ENCODE measurements at regions not wholly inside any gene's neighbourhood (a gene's known extent, or its start where the extent isn't known, plus 50 kb on each side); places are given as distances from the start of the nearest gene placed in this dataset.

- no peak for DNase-seq (ENCODE audit: low spot score)
Observed at GRCh38 chr1:187443939-187444338, 615.2 kb downstream of the PLA2G4A start.

DNA sequence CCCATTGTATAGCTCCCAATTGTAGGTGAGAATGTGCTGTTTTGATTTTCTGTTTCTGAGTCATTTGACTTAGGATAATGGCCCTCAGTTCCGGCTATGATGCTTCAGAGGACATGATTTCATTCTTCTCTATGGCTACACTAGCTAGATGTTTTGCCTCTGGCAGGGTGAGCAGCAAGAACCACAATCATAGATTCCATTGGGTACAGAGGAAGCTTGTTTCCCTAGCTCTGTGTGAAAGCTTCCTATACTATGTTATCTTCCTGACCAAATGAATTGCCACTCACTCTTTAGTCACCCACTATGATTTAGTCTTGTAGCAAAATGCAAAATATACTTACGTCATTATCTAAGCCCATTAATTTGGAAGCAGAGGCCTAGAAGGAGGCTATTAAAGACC lies 616.3 kb downstream of the PLA2G4A start:
- no peak for DNase-seq (ENCODE audit: low spot score)

DNA sequence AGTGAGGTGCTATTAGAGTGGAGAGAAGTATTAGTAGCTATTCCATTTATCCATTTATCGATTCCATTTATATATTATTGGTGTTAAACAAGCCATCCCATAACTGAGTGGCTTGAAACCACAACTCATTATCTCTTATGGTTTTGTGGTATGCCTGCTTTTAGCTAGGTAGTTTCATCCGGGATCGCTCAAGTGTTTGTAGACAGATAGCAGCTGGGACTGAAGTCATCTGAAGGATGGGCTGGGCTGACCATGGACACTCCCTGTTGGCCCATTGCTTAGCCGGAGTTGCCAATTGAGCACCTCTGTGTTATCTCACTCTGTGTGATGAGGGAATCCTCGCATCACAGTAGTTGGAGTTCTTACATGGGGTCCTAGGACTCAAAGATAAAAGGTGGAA lies 622.5 kb downstream of the PLA2G4A start:
- DNase-seq (ENCODE audit: low spot score), result no peak

- no peak for DNase-seq (ENCODE audit: low spot score)
Observed at GRCh38 chr1:187454010-187454409, 625.3 kb downstream of the PLA2G4A start.

DNA sequence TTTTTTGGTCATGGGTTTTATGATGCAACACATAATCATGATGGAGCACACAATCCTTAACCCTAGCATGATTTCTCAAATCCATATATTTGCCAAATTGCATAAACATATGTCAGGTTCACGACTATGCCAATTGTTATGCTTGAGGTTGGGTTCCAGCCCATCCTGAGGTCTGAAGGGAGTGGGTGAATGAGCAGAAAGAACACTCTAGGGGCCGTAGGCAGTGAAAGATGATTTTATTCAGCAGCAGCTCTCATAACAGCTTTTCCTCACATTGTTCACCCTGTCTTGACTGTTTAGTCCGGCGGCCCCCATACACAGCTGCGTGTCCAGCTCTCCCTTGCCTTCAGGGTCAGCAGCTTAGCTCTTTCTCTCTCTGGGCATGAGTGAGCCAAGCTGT lies 627.7 kb downstream of the PLA2G4A start:
- no peak for DNase-seq (ENCODE audit: low spot score)

GRCh38 chr1:187460093-187460492 lies 631.3 kb downstream of the PLA2G4A start:
- DNase-seq (ENCODE audit: low spot score), result no peak

GRCh38 chr1:187464320-187464719 lies 635.6 kb downstream of the PLA2G4A start:
- no peak for DNase-seq (ENCODE audit: low spot score)

DNA sequence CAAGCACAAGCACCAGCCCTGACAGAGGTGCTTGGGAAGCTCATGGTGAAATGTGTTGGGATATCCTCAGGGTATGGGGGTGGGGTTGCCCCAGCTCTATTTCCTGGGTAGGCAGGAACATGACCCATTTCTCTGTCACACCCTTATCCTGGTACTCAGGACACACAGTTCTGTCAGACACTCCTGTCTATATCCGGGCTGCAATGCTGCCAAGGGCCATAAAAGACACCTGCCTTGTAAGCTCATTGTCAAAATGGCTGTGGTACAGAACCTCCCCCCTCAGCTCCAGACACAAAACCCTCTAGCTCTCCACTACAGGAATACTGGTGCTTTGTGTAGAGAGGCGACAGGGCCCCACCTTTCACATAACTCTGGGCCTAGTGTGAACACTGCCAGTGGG lies 636.7 kb downstream of the PLA2G4A start:
- DNase-seq (ENCODE audit: low spot score), result no peak

DNA sequence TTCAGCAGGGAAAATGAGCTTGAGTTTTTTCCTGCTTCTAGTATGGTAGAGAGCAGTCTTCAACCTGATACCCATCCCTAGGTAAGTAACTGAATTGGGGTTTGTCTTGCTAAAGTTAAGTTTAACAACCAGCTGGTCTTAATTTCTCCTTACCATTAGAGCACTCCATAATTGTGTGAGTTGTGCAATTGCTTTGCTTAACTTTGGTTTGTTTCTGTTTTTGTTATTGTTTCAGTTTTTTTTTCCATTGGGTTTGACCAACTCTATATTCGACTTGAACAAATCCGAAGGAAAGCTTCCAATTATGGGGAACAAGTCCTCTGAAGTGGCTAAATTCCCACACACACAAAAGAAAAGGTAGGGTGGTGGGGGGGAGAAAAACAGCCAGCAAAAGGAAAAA lies 641.1 kb downstream of the PLA2G4A start:
- no peak for DNase-seq (ENCODE audit: low spot score)

DNA sequence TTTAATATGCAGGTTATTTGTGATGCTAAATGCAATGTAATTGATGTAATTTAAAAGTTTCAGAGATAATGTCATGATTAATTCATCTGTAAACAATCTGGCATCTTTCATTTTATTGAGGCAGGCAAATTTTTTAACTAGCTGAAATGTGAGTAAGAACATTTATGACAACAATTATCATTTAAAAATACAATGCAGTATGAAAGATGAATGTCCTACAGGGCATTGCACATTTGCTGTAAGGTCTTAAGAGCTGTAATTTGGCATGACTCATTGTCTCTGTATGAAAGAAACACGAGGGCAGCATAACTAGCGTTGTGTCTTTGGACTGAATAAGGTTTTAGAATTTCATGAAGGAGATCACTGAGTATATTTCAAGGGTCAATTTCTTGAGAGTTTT lies 642.8 kb downstream of the PLA2G4A start:
- DNase-seq (ENCODE audit: low spot score), result no peak

GRCh38 chr1:187474336-187474735 lies 645.6 kb downstream of the PLA2G4A start:
- DNase-seq (ENCODE audit: low spot score), result no peak

GRCh38 chr1:187476671-187477070 lies 647.9 kb downstream of the PLA2G4A start:
- no peak for DNase-seq (ENCODE audit: low spot score)

DNA sequence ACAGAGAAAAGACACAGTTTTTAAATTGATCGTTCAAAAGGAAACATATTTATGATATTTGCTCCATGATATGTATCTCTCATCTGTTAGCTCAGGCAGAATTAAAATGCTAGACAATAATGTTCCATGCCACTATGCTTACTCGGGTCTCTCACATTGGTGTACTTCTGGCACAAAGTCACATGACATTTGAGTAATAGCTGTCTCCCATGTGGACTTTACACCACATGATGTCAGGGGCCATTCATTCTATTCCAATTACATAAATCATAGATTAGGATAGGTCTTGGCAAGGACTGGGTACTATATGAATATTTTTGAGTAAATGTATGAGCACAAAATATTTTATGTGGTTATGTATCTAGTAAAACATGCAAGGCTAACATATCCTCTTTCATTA lies 648.4 kb downstream of the PLA2G4A start:
- no peak for DNase-seq (ENCODE audit: low spot score)

DNA sequence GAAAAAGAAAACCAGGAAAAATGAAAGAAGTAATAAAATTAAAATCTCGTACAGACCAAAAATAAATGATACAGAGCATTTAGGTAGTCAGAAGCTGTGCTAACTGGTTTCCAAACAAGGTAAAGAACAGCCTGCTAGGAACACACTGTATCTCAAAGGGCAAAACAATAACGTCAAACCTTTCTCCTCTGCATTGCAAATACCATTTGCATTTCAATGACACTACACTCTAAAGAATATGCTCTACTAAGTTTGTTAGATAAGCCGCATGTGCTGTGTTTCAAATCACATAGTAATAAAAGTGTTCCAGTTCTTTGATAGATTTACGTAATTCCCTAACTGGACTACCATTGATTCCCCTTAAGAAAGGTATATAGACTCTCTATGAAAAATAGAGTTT lies 648.8 kb downstream of the PLA2G4A start:
- DNase-seq (ENCODE audit: low spot score), result no peak

DNA sequence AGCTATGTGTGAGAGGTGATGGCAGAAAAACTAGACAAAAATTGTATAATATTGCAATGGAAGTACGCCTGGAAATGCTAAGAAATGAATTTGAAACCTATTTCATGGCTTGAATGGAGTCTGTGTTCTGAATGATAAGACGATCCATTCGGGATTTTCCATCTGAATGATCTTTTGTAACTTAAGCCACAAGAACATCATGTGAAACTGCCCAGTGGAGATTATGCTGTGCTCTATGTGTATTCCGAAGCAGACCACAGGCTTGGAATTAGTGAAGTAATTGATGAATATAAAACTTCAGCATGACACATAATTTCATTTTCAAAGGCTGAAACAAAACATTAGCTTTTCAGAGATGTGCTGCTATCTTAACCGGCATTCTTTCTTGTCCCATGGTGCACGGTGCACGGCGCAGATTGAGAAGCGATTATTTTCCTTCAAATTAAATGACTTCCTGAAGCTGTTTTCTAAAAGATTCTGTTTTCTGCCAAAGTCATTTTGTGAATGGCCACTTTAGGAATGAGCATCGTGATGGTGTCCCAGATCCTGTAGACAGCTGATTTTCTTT lies 652.9 kb downstream of the PLA2G4A start:
- no peak for DNase-seq (ENCODE audit: low spot score)

DNA sequence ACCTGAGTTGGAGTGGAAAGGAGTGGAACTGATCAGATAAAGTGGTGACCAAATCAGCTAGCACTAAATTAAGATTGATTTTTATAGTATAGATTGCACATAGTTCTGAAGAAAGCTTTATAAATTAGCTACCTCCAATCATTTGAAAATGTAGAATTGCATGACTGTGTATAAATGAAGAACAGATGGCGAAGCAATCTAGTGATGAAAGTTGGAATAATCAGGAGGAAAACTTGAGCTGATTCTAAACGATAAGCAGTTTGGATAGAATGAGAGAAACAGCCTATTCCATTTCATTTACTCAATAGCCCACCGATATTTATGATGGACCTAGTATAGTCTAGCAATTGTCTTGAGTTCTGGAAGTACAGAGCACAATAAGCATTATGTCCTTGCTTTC lies 661.5 kb downstream of the PLA2G4A start:
- no peak for DNase-seq (ENCODE audit: low spot score)

DNA sequence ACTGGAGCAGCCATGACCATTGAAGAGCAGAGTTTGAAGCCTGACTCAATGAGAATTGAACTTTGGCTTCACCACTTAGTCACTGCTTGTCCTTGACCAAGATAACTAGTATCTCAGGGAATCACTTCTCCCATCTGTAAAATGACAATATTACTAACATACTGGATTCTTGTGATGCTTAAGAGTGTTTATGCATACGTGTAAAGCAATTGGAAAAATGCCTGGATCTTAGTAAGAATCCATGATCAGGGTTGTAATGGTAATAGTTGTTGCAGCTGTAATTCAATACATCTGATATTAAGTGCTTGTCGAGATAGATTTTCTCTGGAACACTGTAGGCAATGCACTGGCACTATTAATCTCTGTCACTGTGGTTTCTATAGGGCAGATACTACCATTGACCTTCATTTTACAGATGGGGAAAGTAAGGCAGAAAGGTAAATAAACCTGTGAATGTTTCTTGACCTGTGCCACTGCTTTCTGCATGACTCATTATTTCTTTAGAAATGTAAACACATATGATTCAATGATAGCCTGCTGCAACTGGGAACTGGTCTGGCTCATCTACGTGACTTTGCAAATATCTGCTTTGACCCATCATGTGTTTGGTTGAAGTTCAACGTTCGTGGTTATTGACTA lies 662.5 kb downstream of the PLA2G4A start:
- DNase-seq (ENCODE audit: low spot score), result no peak

DNA sequence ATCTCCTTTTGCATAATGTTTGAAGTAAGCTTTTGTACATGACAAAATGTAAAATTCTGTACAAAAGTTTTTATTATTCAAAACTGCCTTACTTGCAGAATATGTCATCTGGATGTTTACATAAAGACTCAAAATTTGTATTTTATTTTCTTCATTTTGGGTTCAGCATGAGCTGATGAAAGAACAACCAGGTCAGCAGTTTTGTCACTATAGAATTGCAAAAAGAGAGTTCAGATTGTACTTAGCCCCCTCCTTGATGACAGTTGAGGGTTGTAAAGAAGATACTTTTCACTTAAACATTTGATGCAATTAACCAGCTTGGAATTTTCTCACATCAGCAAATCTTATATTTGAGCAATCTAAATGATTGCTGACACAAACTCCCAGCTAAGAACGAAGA lies 669.3 kb downstream of the PLA2G4A start:
- no peak for DNase-seq (ENCODE audit: low spot score)

DNA sequence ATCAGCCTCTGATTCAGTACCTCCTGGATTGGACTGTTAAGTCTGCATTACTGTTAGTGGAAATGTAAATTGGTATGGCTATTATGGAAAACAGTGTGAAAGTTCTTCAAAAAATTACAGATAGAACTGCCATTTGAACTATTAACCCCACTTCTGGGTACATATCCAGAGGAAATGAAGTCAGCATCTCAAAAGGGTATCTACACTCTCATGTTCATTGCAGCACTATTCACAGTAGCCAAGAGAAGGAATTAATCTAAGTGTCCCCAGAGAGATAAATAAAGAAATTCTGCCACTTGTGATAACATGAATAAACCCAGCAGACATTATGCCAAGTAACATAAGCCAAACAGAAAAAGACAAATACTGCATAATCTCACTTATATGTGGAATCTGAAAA lies 676.0 kb downstream of the PLA2G4A start:
- no peak for DNase-seq (ENCODE audit: low spot score)

DNA sequence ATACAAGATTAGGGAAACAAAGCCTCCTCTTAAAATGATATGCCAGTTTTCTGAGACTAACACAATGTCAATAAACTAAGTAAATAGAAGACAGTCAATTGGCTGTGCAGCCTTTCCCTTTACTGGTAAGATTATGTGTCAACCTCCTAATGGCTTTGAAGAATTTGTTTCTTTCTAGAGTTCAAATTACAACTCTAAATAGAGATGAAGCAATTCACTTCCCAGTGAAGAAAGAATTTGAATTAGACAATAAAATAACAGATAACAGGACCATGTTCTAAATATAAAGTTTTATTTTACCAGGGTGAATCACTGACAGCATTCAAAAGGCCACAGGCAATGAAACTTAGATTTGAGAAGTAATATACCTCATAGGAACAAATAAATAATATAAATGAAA lies 680.3 kb downstream of the PLA2G4A start:
- DNase-seq (ENCODE audit: low spot score), result no peak

DNA sequence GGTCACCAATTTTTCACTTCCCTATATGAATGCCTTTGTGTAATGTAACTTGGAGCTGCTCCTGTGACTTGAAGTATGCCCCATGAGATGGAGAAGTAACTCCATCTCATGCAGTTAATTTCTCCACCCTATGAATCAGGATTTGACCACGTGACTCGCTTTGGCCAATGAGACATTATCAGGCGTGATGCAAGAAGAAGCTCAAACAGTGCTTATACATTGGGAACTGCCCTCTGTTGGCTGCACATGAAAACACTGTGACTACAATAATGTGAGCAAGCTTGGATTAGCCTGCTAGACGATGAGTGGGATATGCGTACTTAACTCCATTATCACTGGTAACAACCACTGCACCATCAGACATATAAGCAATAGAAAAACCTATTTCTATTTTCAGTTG lies 684.4 kb downstream of the PLA2G4A start:
- no peak for DNase-seq (ENCODE audit: low spot score)

DNA sequence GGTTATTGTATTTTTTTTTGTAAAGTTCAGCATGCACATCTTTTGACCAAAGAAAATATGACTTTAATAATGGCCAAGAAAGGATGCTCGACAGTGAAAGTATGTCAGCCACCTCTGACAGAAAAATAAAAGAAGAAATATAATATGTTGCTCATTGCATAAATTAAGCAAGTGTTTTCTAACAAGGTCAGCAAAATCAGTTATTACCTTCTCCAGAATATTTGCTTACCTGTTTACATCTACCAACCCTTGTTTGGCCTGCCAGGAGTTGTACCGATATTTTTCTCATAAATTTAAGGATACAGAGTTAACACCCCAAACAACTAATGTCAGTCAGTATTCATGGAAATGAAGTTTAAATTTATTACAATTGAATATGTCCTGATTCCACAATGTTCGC lies 685.4 kb downstream of the PLA2G4A start:
- DNase-seq (ENCODE audit: low spot score), result no peak

DNA sequence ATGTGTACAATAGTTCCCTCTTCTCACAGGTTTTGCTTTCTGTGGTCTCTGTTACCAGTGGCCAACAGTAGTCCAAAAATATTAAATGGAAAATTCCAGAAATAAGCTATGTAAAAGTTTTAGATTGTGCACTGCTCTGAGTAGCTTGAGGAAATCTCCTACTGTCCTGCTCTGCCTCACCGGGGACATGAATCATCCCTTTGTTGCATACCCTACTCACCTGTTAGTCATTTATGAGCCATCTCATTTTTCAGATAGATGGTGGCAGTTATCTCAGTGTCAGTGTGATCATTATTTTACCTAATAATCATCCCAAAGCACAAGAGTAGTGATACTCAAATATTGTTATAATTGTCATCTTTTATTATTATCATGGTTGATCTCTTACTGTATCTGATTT lies 688.1 kb downstream of the PLA2G4A start:
- no peak for DNase-seq (ENCODE audit: low spot score)

DNA sequence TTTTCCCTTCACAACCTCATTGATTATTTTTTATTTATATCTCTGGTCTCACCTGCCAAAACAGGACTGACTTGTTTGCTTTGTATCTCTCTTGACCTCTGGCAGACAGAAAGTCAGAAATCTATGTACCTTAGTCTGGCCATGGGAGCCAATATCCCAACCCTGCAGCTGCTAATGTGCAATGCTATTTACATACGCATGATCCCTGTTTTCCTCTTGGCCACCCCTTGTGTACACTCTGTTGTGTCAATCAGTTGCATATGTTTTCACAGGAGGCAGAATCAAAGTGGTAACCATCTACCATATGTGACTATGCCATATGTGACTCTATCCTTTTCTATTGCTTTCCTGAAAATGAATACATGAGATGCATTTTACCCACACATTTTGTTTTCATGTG lies 688.8 kb downstream of the PLA2G4A start:
- no peak for DNase-seq (ENCODE audit: low spot score)

DNA sequence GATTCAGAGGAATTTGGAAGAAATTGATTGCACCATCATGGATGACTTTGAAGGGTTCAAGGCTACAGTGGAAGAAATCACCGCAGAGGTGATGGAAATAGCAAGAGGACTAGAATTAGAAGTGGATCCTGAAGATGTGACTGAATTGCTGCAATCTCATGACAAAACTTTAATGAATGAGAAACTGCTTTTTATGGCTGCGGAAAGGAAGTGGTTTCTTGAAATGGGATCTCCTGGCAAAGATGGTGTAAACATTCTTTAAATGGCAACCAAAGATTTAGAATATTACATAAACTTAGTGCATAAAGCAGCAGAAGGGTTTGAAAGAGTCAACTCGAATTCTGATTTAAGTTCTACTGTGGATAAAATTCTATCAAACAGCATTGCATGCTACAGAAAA lies 698.6 kb downstream of the PLA2G4A start:
- DNase-seq (ENCODE audit: low spot score), result no peak
